Endothelial cell of umbilical vein (primary cell): ENCODE measurements at regions not wholly inside any gene's neighbourhood (a gene's known extent, or its start where the extent isn't known, plus 50 kb on each side); places are given as distances from the start of the nearest gene placed in this dataset.

Experiments
- BruUV-seq: library from RNA; stranded (reverse); fragments of 400-500 nt; replicated peaks from 2 replicates; lab custom pipeline; 2021; lab: Mats Ljungman, UMichigan
- CTCF ChIA-PET: fragments of 300-600, 350-600 bp; sonication (Branson Sonifier 250); formaldehyde crosslinking; loops from one replicate; lab custom pipeline; 2021; ENCODE audit warnings: antibody characterized with exemption, inconsistent platforms; lab: Charles Lee
- POLR2A ChIA-PET: fragments of 300-600, 350-600 bp; sonication (Branson Sonifier 250); formaldehyde crosslinking; loops from one replicate; lab custom pipeline; 2021; ENCODE audit warnings: antibody characterized with exemption, inconsistent platforms; lab: Charles Lee
- DNase-seq: peaks from one replicate; pipeline ENCODE4 v3.0.0-alpha.2; 2011; ENCODE audit warnings: low read depth, low spot score
- FAIRE-seq: peaks from 2 replicates; lab custom pipeline; 2011; peaks lifted over from hg19 to GRCh38; lab: Jason Lieb, UNC
- H2AFZ ChIP-seq: 2 replicates; pipeline ENCODE4 v1.6.0; 2012; ENCODE audit warnings: low read depth, low read length, control low read depth, inconsistent platforms
- H3K27ac ChIP-seq: 2 replicates; pipeline ENCODE4 v1.5.1; 2011; ENCODE audit warnings: low read depth, mild to moderate bottlenecking, control low read depth, low read length, moderate library complexity; ENCODE audit not compliant: insufficient read depth
- H3K27me3 ChIP-seq, 2 experiments: 2 replicates each; pipeline versions ENCODE4 v1.6.0 to v1.6.1; 2011; ENCODE audit warnings: low read length in 2 of 2, mixed read lengths in 1 of 2; ENCODE audit not compliant: control insufficient read depth in 2 of 2, insufficient read depth in 2 of 2
- H3K36me3 ChIP-seq, 2 experiments: 2 replicates in 1 of 2; 3 replicates in 1 of 2; pipeline ENCODE4 v1.5.1; 2011; ENCODE audit warnings: low read length in 2 of 2, mild to moderate bottlenecking in 1 of 2, moderate library complexity in 1 of 2; ENCODE audit not compliant: control insufficient read depth in 2 of 2, insufficient read depth in 2 of 2; ENCODE audit errors: extremely low read depth in 1 of 2
- H3K4me1 ChIP-seq: 3 replicates; pipeline ENCODE4 v1.5.1; 2011; ENCODE audit warnings: mild to moderate bottlenecking, low read length; ENCODE audit not compliant: control insufficient read depth, insufficient read depth; ENCODE audit errors: extremely low read depth
- H3K4me2 ChIP-seq: 2 replicates; pipeline ENCODE4 v1.6.1; 2011; ENCODE audit warnings: low read length, control low read depth, mixed read lengths; ENCODE audit not compliant: insufficient read depth
- H3K4me3 ChIP-seq, 3 experiments: fragments of 200-600 bp in 1 of 3; sonication (generic), shearing (Covaris generic) in 1 of 3; replicated peaks in 1 of 3; 2 replicates each; pipeline ENCODE4 v1.5.1; 2011 to 2016; ENCODE audit warnings: control low read depth in 3 of 3, low read length in 3 of 3, mild to moderate bottlenecking in 2 of 3, inconsistent platforms in 1 of 3, low read depth in 1 of 3, moderate library complexity in 1 of 3; ENCODE audit not compliant: insufficient read depth in 1 of 3
- H3K79me2 ChIP-seq: 2 replicates; pipeline ENCODE4 v1.6.0; 2012; ENCODE audit warnings: low read length, inconsistent platforms; ENCODE audit not compliant: control insufficient read depth, insufficient read depth
- H3K9ac ChIP-seq: replicated peaks from 2 replicates; pipeline ENCODE3; 2011; ENCODE audit warnings: low read length, control low read depth; ENCODE audit not compliant: insufficient read depth; ENCODE audit errors: extremely low read depth
- H3K9me1 ChIP-seq: replicated peaks from 3 replicates; pipeline ENCODE4 v1.6.0; 2011; ENCODE audit warnings: mild to moderate bottlenecking, low read length; ENCODE audit not compliant: control insufficient read depth, insufficient read depth; ENCODE audit errors: extremely low read depth
- H3K9me3 ChIP-seq: replicated peaks from 2 replicates; pipeline ENCODE4 v1.5.1; 2012; ENCODE audit warnings: low read length, inconsistent platforms; ENCODE audit not compliant: control insufficient read depth, insufficient read depth
- H4K20me1 ChIP-seq: replicated peaks from 2 replicates; pipeline ENCODE3; 2011; ENCODE audit warnings: mild to moderate bottlenecking, low read length; ENCODE audit not compliant: control insufficient read depth, insufficient read depth; ENCODE audit errors: extremely low read depth
- CTCF ChIP-seq, 2 donors: IDR thresholded peaks; 1 replicate in 1 of 2; 2 replicates in 1 of 2; pipeline ENCODE4 v1.5.1; 2011; ENCODE audit warnings: low read length in 2 of 2, mild to moderate bottlenecking in 2 of 2, moderate library complexity in 2 of 2, control low read depth in 1 of 2, inconsistent platforms in 1 of 2, low read depth in 1 of 2; ENCODE audit not compliant: insufficient read depth in 1 of 2; ENCODE audit errors: extremely low read depth in 1 of 2
- EZH2 ChIP-seq: IDR thresholded peaks from 2 replicates; pipeline ENCODE4 v1.6.1; 2012; ENCODE audit warnings: borderline replicate concordance, low read depth, mild to moderate bottlenecking, moderate library complexity, low read length, inconsistent platforms; ENCODE audit not compliant: severe bottlenecking
- FOS ChIP-seq: IDR thresholded peaks from 2 replicates; pipeline ENCODE4 v1.6.1; 2011; ENCODE audit warnings: mild to moderate bottlenecking, low read length, moderate library complexity, borderline replicate concordance; ENCODE audit not compliant: insufficient read depth
- GATA2 ChIP-seq: IDR thresholded peaks from 2 replicates; pipeline ENCODE4 v1.7.0; 2011; ENCODE audit warnings: low read depth, mild to moderate bottlenecking, moderate library complexity, mixed read lengths, low read length; ENCODE audit not compliant: insufficient read length, insufficient read depth
- JUN ChIP-seq: IDR thresholded peaks from 2 replicates; pipeline ENCODE4 v1.6.1; 2011; ENCODE audit warnings: borderline replicate concordance, low read depth; ENCODE audit not compliant: insufficient read length, insufficient read depth
- MYC ChIP-seq: IDR thresholded peaks from one replicate; pipeline ENCODE4 v1.6.1; 2011; ENCODE audit warnings: mild to moderate bottlenecking, low read depth, low read length
- POLR2A ChIP-seq: IDR thresholded peaks from 2 replicates; pipeline ENCODE4 v1.6.1; 2012; ENCODE audit warnings: low read depth, mild to moderate bottlenecking, control low read depth, low read length
- POLR2AphosphoS5 ChIP-seq: IDR thresholded peaks from 2 replicates; pipeline ENCODE4 v1.6.1; 2012; ENCODE audit warnings: low read depth, mild to moderate bottlenecking, control low read depth, low read length, moderate library complexity; ENCODE audit not compliant: insufficient read depth
- dilution Hi-C: fragments of 300-500 bp; cut with MboI; formaldehyde crosslinking; loops from one replicate; pipeline ENCODE4 v1.15.0; 2019; ENCODE audit warnings: low sequenced_read_pairs; ENCODE audit not compliant: extremely low pct_ligation_motif_present
- intact Hi-C: fragments of 100-400 bp; cut with micrococcal nuclease; formaldehyde crosslinking; loops from one replicate; pipeline ENCODE4 v1.10.0; 2022
- TF ChIP-seq, protein P1 (sequence below): IDR thresholded peaks from 2 replicates; pipeline ENCODE4 v1.6.1; 2011; ENCODE audit not compliant: insufficient read depth, insufficient read length

- Histone ChIP-seq H3K4me1 (no peaks in the 10 kb centered on the region), H3K27ac (no peak overlapping the region), H3K36me3 (no peaks in the 10 kb centered on the region), H3K9me1 (no peaks in the 10 kb centered on the region), H3K9ac (no peak overlapping the region), H3K27me3 (no peaks in the 10 kb centered on the region), H3K4me2 (no peak overlapping the region), H3K79me2 (no peaks in the 10 kb centered on the region), H2AFZ (no peak overlapping the region), H3K4me3 (no peak overlapping the region), H3K9me3 (peaks cover 2% of the 10 kb centered on the region), H4K20me1 (no peaks in the 10 kb centered on the region)
- POLR2A ChIA-PET, result no interaction called here
- BruUV-seq, result no TSS peak
- no peak for TF ChIP-seq FOS
- no peak for TF ChIP-seq MYC
- TF ChIP-seq POLR2AphosphoS5, result no peak
- no peak for TF ChIP-seq CTCF (IDR thresholded peaks at IDR 0.05; ENCODE audit: extremely low read depth in 1 of 2, insufficient read depth in 1 of 2, low read depth in 1 of 2, low read length in 2 of 2)
- no peak for TF ChIP-seq POLR2A
- no peak for TF ChIP-seq JUN
- no peak for TF ChIP-seq EZH2
- TF ChIP-seq GATA2, result no peak
- TF ChIP-seq, protein P1, sequence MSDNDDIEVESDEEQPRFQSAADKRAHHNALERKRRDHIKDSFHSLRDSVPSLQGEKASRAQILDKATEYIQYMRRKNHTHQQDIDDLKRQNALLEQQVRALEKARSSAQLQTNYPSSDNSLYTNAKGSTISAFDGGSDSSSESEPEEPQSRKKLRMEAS, result no peak
- CTCF ChIA-PET, result no interaction called here
- no peak for FAIRE-seq
- dilution Hi-C loops (no loop called here), intact Hi-C loops (no loop called here)
- DNase-seq, result no peak
Observed at GRCh38 chr6:836276-836853, 143.4 kb upstream of the EXOC2 start.
